ENCODE measurements at regions not wholly inside any gene's neighbourhood (a gene's known extent, or its start where the extent isn't known, plus 50 kb on each side); places are given as distances from the start of the nearest gene placed in this dataset.
"Not testable (repeated sequence)": the region's sequence is repeated elsewhere in the genome, so short reads cannot be mapped to it uniquely, and the experiment has no call there.

DNA sequence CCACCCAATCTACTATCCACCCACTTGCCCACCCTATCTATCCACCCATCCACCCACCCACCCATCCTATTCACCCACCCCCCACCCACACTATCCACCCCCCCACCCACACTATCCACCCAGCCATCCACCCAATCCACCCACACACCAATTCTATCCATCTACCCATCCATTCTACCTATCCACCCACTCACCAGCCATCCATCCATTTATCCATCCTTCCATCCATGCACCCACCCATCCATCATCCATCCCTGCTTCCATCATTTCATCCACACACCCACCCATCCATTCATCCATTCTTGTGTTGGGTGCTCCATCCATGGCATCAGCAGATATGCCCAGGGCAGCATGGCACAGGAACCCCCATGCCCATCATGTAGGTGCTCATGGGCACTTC, 1206.6 kb downstream of the BRD1 start:
- no peak for TF ChIP-seq CTCF (conservative IDR thresholded peaks at IDR 0.05)
- H3K27ac ChIP-seq: no peak overlapping the region

DNA sequence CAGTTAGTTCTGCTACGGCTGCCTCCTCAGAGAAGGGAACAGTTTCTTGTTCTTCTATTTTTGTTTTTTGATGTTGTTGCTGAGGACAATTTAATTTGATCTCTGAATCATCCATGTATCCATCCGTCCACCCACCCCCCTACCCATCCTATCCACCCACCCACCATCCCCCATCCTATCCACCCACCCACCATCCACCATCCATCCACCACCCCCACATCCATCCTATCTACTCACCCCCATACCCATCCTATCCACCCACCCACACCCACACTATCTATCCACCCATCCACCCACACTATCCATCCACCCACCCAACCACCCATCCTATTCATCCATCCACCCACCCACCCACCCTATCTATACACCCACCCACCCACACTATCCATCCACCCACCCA, 1207.2 kb downstream of the BRD1 start:
- H3K27ac ChIP-seq: not testable (repeated sequence)

GRCh38 chr22:48619721-48620120, 1208.0 kb downstream of the BRD1 start:
- no peak overlapping the region for H3K27ac ChIP-seq
- no peak for TF ChIP-seq CTCF (conservative IDR thresholded peaks at IDR 0.05)

- peak overlapping the region; percentile 71 for H3K27ac ChIP-seq
- no peak for TF ChIP-seq CTCF (conservative IDR thresholded peaks at IDR 0.05)
Measured at GRCh38 chr22:48618326-48618725, 1209.3 kb downstream of the BRD1 start.

DNA sequence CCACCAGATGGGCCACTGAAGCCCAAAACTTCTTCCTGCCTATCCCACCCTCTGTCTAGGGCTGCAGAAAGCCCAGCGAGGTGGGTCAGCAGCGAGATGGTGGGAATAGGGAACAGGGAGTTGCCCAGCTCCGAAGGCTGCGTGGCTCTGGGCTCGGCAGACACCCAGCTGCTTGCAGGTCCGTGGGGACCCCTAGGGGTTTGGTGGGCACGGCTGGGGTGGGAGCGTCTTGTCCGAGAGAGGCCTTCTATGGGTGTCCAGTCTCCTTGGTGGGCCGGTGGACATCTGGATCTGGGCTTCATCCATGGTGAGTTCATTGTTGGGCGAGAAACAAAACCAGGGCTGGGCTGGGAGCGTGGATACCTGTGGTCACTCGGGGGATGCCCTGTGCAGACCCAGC, 1211.0 kb downstream of the BRD1 start:
- no peak overlapping the region for H3K27ac ChIP-seq
- TF ChIP-seq CTCF (conservative IDR thresholded peaks at IDR 0.05): no peak

GRCh38 chr22:48615171-48616008, 1212.3 kb downstream of the BRD1 start:
- no peak overlapping the region for H3K27ac ChIP-seq
- no peak for TF ChIP-seq CTCF (conservative IDR thresholded peaks at IDR 0.05)

DNA sequence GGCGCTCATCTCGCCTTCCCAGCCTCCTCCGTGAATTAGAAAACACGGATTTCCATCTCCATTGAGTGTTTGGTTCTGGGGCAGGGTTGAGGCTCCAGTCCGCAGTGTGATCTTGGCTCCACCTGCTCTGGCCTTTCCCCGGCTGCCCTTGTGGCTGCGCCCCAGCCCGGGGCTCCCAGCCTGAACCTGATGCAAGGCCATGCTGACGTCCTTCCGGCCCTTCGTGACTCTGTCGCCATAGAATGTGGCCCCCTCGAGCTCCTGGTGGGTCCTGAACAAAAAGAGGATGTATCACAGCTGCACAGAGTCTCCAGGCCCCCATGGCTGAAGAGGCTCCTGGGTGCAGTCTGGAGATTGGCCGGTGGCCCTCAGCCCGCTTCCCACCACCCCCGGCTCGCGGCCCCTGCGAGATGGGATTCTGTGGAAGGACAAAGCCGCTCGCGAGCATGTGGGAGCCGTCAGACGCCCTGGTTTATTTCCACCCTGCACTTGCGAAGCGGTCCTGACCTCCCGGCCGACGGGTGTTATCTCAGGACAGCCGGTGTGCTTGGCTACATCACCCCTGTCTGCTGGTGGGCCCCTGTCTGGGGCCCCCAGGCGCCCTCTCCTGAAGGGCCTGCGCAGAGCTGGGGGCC, 1214.0 kb downstream of the BRD1 start:
- TF ChIP-seq CTCF (conservative IDR thresholded peaks at IDR 0.05): no peak
- H3K27ac ChIP-seq: no peak overlapping the region

All from VCaP (cell line).